COLO668 (cell line): ENCODE measurements at regions not wholly inside any gene's neighbourhood (a gene's known extent, or its start where the extent isn't known, plus 50 kb on each side); places are given as distances from the start of the nearest gene placed in this dataset.
A peak's percentile ranks its signal among the peaks of the same experiment; 100 is the strongest.
"Not testable (repeated sequence)": the region's sequence is repeated elsewhere in the genome, so short reads cannot be mapped to it uniquely, and the experiment has no call there.

Experiments used
- DNase-seq: peaks from one replicate; lab custom pipeline; 2025; ENCODE audit not compliant: unreplicated experiment; lab: John Stamatoyannopoulos, UW

DNA sequence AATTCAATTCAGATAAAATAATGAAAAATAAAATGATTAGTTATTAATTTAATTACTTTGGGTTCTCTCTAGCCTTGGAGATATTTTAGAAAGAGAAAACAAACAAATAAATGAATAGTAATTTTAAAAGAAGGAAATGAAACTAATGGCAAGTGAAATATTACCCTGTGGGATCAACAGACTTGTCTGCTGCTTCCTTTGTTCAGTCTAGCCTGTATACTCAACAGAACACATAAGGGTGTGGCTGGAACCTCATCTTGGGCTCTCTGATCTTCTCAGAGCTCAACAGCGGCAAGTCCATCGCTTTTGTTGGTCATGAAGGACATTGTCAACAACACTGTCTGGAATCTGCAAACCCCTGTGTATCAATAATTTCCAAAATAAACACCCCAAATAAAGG, 904.9 kb downstream of the IPMK start:
- DNase-seq = no peak

DNA sequence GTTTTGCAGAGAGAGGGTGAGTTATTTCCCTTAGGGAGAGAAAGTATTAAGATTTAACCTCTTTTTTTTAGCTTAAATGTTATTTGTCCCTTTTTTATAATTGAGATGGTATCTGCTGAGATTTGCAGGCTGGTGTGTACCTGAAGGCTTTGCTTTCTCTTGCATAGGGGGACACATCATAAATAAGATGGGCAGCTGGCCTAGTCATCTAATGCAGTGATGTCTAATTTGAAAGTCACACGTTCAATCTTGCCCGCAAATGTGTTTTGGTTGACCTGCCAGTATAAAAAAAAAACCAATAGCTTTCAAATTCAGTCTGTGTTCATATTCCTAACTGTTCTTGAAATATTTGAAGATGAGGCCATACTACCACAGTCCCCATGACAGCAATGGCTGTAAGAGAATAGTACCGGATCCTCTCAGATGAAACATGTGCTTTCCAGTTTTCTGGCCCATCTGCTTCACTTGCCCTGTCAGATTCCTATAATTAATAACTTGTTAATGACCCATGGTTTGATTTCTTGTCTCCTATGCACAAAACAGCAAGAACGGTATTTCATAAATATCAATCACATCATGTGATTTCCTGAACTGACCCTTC, 914.2 kb downstream of the IPMK start:
- no peak for DNase-seq

- DNase-seq = no peak
Measured at GRCh38 chr10:57351076-57351475, 916.6 kb downstream of the IPMK start.

GRCh38 chr10:57341294-57341693, 926.4 kb downstream of the IPMK start:
- no peak for DNase-seq

- peak; percentile 1 for DNase-seq
Measured at GRCh38 chr10:57338823-57339558, 928.7 kb downstream of the IPMK start.

DNA sequence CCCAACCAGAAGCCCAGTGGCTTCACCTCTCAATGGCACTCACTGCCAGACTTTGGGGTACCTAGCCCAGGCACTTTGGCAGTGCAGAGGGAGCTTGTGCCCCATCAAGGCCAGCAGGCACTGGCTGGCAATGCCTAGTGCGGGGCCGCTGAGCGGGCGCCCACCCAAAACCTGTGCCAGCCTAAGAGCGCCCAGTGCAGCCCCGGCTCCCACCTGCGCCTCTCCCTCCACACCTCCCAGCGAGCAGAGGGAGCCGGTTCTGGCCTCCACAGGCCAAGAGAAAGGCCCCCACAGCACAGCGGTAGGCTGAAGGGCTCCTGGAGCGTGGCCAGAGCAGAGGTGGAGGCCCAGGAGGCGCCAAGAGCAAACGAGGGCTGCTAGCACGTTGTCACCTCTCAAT, 930.8 kb downstream of the IPMK start:
- no peak for DNase-seq

DNA sequence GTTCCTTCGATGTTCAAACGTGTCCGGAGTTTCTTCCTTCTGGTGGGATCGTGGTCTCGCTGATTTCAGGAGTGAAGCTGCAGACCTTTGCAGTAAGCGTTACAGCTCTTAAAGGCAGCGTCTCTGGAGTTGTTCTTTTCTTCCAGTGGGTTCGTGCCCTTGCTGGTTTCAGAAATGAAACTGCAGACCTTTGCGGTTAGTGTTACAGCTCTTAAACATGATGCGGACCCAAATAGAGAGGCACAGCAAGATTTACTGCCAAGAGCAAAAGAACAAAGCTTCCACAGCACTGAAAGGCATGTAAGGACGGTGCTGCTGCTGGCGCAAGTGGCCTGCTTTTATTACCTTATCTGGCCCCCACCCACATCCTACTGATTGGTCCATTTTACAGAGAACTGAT, 931.4 kb downstream of the IPMK start:
- DNase-seq = no peak

GRCh38 chr10:57334523-57334922, 933.2 kb downstream of the IPMK start:
- DNase-seq = no peak

DNA sequence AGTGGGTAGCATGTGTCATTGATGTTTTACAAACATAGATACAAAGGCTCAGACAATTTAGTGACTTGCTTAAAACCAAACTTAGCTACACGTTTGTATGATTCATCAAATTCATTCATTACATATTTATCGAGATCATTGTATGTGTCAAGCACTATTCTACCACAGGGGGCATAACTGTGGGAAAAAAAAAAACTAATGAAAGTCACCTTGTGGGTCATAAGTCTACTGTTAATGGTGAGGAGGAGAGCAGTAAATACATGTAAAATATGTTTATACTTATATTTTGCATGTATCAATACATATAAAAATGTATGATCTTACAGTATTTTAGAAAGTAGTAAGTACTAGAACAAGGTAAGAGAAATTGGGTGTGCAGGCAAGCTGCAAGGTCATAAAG, 933.8 kb downstream of the IPMK start:
- no peak for DNase-seq

DNA sequence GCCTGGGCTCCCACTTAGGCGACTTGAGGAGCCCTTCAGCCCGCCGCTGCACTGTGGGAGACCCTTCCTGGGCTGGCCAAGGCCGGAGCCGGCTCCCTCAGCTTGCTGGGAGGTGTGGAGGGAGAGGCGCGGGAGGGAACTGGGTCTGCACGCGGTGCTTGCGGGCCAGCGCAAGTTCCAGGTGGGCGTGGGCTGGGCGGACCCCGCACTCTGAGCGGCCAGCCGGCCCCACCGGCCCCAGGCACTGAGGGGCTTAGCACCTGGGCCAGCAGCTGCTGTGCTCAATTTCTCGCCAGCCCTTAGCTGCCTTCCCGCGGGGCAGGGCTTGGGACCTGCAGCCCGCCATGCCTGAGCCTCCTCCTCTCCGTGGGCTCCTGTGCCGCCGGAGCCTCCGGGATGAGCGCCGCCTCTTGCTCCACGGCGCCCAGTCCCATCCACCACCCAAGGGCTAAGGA, 946.3 kb downstream of the IPMK start:
- not testable (repeated sequence) for DNase-seq

DNA sequence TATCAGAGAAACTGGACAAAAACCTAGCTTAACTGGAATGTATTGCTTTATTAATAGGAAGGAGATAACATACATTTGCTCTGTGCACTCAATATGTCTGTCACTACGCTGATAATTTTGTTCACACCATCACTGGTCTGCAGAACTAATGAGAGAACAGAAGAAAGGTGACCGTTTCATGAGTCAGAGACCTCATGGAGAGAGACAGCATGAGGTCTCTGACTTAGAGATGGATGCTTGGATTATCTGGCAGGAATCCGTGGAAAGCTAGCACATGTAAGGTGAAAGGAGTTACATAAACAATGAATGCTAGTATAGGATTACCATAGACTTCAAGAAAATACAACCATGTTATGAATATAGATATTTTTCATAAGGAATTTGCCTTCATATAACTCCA, 947.3 kb downstream of the IPMK start:
- no peak for DNase-seq

- no peak for DNase-seq
Measured at GRCh38 chr10:57314046-57314445, 953.0 kb upstream of the ZWINT start.

- no peak for DNase-seq
Measured at GRCh38 chr10:57303566-57303965, 942.5 kb upstream of the ZWINT start.

DNA sequence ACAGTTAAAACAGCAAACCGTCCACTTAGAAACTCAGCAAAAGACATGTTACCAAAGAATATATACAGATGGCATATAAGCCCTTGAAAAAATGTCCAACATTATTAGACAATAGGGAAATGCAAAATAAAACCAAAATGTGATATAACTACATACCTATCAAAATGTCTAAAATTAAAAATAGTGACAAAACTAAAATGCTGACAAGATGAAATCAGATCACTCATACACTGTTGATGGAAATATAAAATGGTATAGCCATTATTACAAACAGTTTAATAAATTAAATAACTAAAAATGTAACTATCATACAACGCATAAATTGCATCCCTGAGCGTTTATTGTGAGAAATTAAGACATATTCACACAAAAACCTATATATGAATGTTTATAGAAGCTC, 939.7 kb upstream of the ZWINT start:
- no peak for DNase-seq

DNA sequence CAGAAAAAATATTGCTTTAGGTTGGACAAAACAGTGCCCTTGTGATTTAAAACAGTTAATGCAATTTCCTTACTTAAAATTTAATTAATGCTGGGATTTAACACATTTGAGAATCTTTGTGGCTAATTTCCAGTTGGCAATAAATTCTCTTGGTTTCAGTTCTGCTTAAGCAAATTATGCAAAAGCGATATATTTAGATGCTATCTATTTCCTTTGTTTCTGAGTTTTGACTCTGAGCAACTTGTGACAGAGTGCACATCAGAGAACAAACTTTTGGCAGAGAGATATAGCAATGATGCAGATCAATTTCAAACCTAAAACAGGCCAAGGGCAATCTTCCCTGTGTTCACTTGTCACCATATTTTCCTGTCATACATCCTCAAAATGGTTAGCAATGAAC, 933.6 kb upstream of the ZWINT start:
- no peak for DNase-seq

GRCh38 chr10:57288754-57289153, 927.7 kb upstream of the ZWINT start:
- DNase-seq = no peak

DNA sequence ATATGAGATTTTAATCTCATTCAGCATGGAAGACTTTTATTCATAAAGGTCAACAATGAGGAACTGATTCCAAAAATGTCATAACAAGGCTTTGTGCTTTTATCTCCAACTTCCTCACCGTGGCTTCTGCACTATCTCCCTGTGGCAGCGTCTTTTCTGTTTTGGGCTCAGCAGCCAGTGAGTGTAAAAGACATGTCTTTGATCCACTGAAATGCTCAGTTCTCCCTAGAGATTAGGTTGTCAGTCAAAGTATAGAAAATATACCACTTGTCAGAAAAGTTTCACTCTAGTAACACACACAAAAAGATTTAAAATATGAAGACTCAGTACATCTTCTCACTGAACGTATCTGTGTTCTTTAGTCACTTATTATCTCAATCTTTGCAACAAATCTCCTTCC, 901.8 kb upstream of the ZWINT start:
- no peak for DNase-seq

DNA sequence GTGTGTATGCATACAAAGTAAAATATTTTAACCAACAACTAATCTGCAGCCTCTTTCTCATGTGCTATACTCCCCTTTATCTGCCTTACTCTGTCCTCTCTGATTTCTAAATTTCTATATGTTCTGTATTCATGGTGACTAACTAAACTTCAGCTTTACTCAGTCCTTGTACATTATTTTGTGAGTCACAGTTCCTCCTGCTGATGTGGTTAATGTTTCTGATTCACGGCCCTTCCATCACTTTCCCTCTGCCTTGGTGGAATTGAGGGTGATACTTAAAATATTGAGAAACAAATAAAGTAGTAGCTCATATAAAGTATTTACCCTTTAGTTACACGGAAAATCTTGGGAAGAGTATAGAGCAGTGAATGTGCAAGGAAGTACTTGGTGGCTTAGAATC, 899.1 kb upstream of the ZWINT start:
- no peak for DNase-seq

DNA sequence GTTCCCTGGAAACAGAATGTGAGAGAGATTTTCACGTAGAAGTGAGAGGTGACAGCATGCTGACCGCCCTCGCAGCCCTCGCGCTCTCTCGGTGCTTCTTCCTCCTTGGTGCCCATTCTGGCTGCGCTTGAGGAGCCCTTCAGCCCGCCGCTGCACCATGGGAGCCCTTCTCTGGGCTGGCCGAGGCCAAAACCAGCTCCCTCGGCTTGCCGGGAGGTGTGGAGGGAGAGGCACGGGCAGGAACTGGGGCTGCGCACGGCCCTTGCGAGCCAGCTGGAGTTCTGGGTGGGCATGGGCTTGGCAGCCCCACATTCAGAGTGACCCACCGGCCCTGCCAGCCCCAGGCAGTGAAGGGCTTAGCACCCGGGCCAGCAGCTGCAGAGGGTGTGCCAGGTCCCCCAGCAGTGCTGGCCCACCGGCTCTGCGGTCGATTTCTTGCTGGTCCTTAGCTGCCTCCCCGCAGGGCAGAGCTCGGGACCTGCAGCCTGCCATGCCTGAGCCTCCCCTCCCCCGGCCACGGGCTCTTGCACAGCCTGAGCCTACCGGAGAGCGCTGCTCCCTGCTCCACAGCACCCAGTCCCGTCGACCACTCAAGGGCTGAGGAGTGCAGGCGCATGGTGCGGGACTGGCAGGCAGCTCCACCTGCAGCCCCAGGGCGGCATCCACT, 888.7 kb upstream of the ZWINT start:
- DNase-seq = no peak

GRCh38 chr10:57247271-57247670, 886.2 kb upstream of the ZWINT start:
- DNase-seq = no peak

DNA sequence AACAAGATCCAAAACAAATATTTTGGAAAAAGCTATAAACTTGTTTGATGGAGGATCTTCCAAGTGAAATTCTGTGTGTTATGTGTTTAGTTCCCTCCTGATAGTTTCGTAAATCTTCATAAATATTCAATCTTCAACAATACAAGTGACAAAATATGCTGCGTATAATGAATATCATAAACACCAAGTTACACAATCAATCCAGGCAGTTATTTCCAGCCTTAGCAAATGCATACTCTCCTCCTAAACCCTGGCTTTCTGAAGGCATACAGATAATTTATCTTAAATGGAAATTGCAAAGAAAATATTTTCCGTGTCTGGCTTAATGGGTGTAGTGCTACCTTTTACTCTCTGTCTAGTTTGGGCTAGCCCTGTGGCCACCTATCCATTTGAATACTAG, 864.9 kb upstream of the ZWINT start:
- no peak for DNase-seq

- no peak for DNase-seq
Measured at GRCh38 chr10:57224811-57225210, 863.8 kb upstream of the ZWINT start.
